HepG2 (cell line): ENCODE measurements at regions not wholly inside any gene's neighbourhood (a gene's known extent, or its start where the extent isn't known, plus 50 kb on each side); places are given as distances from the start of the nearest gene placed in this dataset.

Source experiments
- ATAC-seq: fragments of 200-7000 bp; cut with Tn5 transposase; 3 replicates; pipeline ENCODE4 v1.9.1; 2020; ENCODE audit warnings: mild to moderate bottlenecking, moderate library complexity
- BruUV-seq: library from RNA; stranded (reverse); fragments of 400-500 nt; replicated peaks from 2 replicates; lab custom pipeline; 2021; lab: Mats Ljungman, UMichigan
- CTCF ChIA-PET: fragments of 300-600 bp; formaldehyde crosslinking; extraction: SDS; loops from one replicate; lab custom pipeline; 2021; ENCODE audit warnings: low total read pairs, inconsistent platforms, low intra/inter-chr PET ratio; lab: Yijun Ruan, JAX
- POLR2A ChIA-PET: fragments of 350-600 bp; sonication (Branson Sonifier 250); formaldehyde crosslinking; loops from one replicate; lab custom pipeline; 2020; ENCODE audit warnings: antibody characterized with exemption, inconsistent platforms; lab: Yijun Ruan, JAX
- DNase-seq: peaks from one replicate; pipeline ENCODE4 v3.0.0-alpha.2; 2015; ENCODE audit warnings: low spot score
- FAIRE-seq: peaks from 3 replicates; lab custom pipeline; 2011; peaks lifted over from hg19 to GRCh38; lab: Jason Lieb, UNC
- H2AFZ ChIP-seq: one replicate; pipeline ENCODE4 v1.6.1; 2011; ENCODE audit warnings: low read length, inconsistent platforms
- H3K27ac ChIP-seq: fragments of 300-600 bp; 3 replicates; pipeline ENCODE4 v1.8.0; 2011; ENCODE audit warnings: mixed run types, mild to moderate bottlenecking, mixed read lengths, low read length, inconsistent platforms; ENCODE audit not compliant: insufficient read depth; ENCODE audit errors: extremely low read length
- H3K27me3 ChIP-seq, 2 experiments: fragments of 200-600 bp in 1 of 2; 2 replicates in 1 of 2; 3 replicates in 1 of 2; pipeline versions ENCODE4 v1.6.0 to v1.8.0; 2011; ENCODE audit warnings: low read length in 2 of 2, mild to moderate bottlenecking in 2 of 2, moderate library complexity in 2 of 2, inconsistent platforms in 1 of 2; ENCODE audit not compliant: insufficient read depth in 2 of 2, control insufficient read depth in 1 of 2
- H3K36me3 ChIP-seq, 2 experiments: fragments of 200-600 bp in 1 of 2; replicated peaks in 1 of 2; 2 replicates in 1 of 2; 3 replicates in 1 of 2; pipeline versions ENCODE4 v1.5.1 to v1.8.0; 2011; ENCODE audit warnings: low read length in 2 of 2, inconsistent platforms in 1 of 2; ENCODE audit not compliant: insufficient read depth in 2 of 2, control insufficient read depth in 1 of 2
- H3K4me1 ChIP-seq: 2 replicates; pipeline ENCODE4 v1.5.1; 2012; ENCODE audit warnings: low read length, inconsistent platforms; ENCODE audit not compliant: insufficient read depth
- H3K4me2 ChIP-seq: 2 replicates; pipeline ENCODE4 v1.6.0; 2011; ENCODE audit warnings: low read depth, low read length, inconsistent platforms
- H3K4me3 ChIP-seq, 3 experiments: fragments of 200-600 bp in 1 of 3; sonication (generic), shearing (Covaris generic) in 1 of 3; replicated peaks in 1 of 3; 2 replicates each; pipeline ENCODE4 v1.5.1; 2011 to 2016; ENCODE audit warnings: low read length in 3 of 3, inconsistent platforms in 2 of 3, low read depth in 2 of 3, mild to moderate bottlenecking in 2 of 3, control low read depth in 1 of 3, mixed read lengths in 1 of 3; ENCODE audit not compliant: insufficient read depth in 1 of 3
- H3K79me2 ChIP-seq: one replicate; pipeline ENCODE4 v1.6.1; 2011; ENCODE audit warnings: low read length, inconsistent platforms; ENCODE audit not compliant: insufficient read depth
- H3K9ac ChIP-seq: 2 replicates; pipeline ENCODE4 v1.6.0; 2011; ENCODE audit warnings: mild to moderate bottlenecking, low read depth, low read length, inconsistent platforms; ENCODE audit not compliant: insufficient read depth
- H3K9me3 ChIP-seq: 2 replicates; pipeline ENCODE4 v1.5.1; 2012; ENCODE audit warnings: mild to moderate bottlenecking, low read length
- H4K20me1 ChIP-seq: 2 replicates; pipeline ENCODE4 v1.6.0; 2011; ENCODE audit warnings: inconsistent platforms, mild to moderate bottlenecking, low read length, moderate library complexity; ENCODE audit not compliant: insufficient read depth
- ARHGAP35 ChIP-seq: sonication (generic); formaldehyde crosslinking; IDR thresholded peaks from 2 replicates; pipeline ENCODE4 v1.9.0; 2022; ENCODE audit warnings: mild to moderate bottlenecking, inconsistent platforms, moderate library complexity, missing genetic modification reagents, borderline replicate concordance
- CREB1 ChIP-seq, 2 experiments: fragments of 450-650 bp in 1 of 2; IDR thresholded peaks; 2 replicates each; pipeline ENCODE4 v1.6.1; 2016 to 2017; ENCODE audit warnings: control low read depth in 1 of 2, mild to moderate bottlenecking in 1 of 2, missing compliant biosample characterization in 1 of 2, missing genetic modification characterization in 1 of 2
- SIN3B ChIP-seq: fragments of 150-350 bp; IDR thresholded peaks from 2 replicates; pipeline ENCODE4 v1.6.1; 2014; ENCODE audit warnings: low read length
- ZNF260 ChIP-seq: sonication (generic); formaldehyde crosslinking; IDR thresholded peaks from 2 replicates; pipeline ENCODE4 v1.4.0; 2020; ENCODE audit warnings: missing genetic modification reagents, low read depth, mild to moderate bottlenecking, borderline replicate concordance
- WGBS: methylation state at CpG from one replicate; pipeline ENCODE4 v1.1.6; 2017; ENCODE audit warnings: low lambda C conversion rate; 5-methylcytosine and 5-hydroxymethylcytosine counted together
- in situ Hi-C: cut with HindIII; loops from 2 replicates; pipeline ENCODE4 v1.10.0; 2017; ENCODE audit warnings: low pct_unique_long_range_greater_than_20kb; ENCODE audit not compliant: extremely low pct_ligation_motif_present
- intact Hi-C: fragments of 100-400 bp; cut with micrococcal nuclease; formaldehyde crosslinking; loops from one replicate; pipeline ENCODE4 v1.10.0; 2022; ENCODE audit not compliant: unreplicated experiment
- TF ChIP-seq, protein P1 (sequence below): fragments of 450-650 bp; IDR thresholded peaks from 2 replicates; pipeline ENCODE4 v1.6.1; 2017; ENCODE audit warnings: mild to moderate bottlenecking
- TF ChIP-seq, protein P2 (sequence below): sonication (generic); formaldehyde crosslinking; IDR thresholded peaks from 2 replicates; pipeline ENCODE4 v1.8.1; 2023; ENCODE audit warnings: mild to moderate bottlenecking, missing genetic modification reagents
- TF ChIP-seq, protein P3 (sequence below): sonication (generic); formaldehyde crosslinking; IDR thresholded peaks from one replicate; pipeline ENCODE4 v1.5.1; 2020; ENCODE audit warnings: mild to moderate bottlenecking, missing genetic modification reagents; ENCODE audit errors: not compliant biosample characterization
- TF ChIP-seq, protein P4 (sequence below), 2 experiments: sonication (generic) in 1 of 2; formaldehyde crosslinking in 1 of 2; IDR thresholded peaks; 2 replicates each; pipeline versions ENCODE4 v1.5.1 to v1.6.1; 2011 to 2020; ENCODE audit warnings: borderline replicate concordance in 1 of 2, low read depth in 1 of 2, low read length in 1 of 2, mild to moderate bottlenecking in 1 of 2, missing genetic modification reagents in 1 of 2, moderate library complexity in 1 of 2

DNA sequence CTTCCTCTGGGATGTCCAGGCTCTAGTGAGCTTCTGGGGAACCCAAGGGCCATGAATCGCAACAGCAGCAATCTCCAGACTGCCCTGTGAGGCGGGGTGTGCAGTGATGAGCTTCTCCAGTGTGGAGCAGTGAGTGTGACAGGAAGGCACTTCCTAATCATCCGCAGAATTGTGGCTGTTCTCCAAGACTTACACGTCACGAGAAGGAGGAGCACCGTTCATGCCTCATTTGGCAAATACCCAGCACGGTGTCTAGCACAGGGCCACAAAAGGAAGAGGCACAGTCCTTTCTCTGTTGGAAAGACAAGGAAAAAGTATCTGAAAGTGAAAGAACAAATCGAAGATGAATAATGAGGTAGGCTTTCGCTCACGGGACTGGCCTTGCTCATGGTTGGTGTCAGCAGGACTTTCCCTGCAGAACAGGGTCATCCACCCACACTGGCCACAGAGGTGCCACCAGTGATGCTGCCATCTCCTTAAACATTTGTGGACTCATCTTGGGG, 125.1 kb upstream of the HAAO start:
- DNase-seq (no peak), ATAC-seq (no peak), FAIRE-seq (no peak)
- Histone ChIP-seq H3K27me3 (peaks cover 0 to 27% of the 10 kb centered on the region in 2 experiments; a peak in 2 of 5 replicates), H3K4me2 (peak overlapping the region; percentile 19; the same call in 1 of the 2 replicates), H4K20me1 (no peaks in the 10 kb centered on the region), H3K9ac (no peak overlapping the region), H3K27ac (no peak overlapping the region), H3K9me3 (no peaks in the 10 kb centered on the region), H2AFZ (no peak overlapping the region), H3K4me1 (peaks cover 44% of the 10 kb centered on the region), H3K79me2 (no peaks in the 10 kb centered on the region), H3K36me3 (no peaks in the 10 kb centered on the region), H3K4me3 (no peak overlapping the region)
- CTCF ChIA-PET: no interaction called here
- intact Hi-C loops: no loop called here
- in situ Hi-C loops: no loop called here
- WGBS: 45% methylated on average over 10 of the region's 10 CpGs
- POLR2A ChIA-PET: interaction anchor here (1.6 to 5.8 kb wide), 2 partner anchors 11 to 309 kb away, joined by 3 to 26 read pairs; partner anchors contain the start of gene ZFP36L2
- BruUV-seq: no TSS peak
- TF ChIP-seq CREB1 (IDR thresholded peaks at IDR 0.05) (peak; percentile 26; the same call in 1 of the 2 replicates), CREB1 (CRISPR knock-in tag; IDR thresholded peaks at IDR 0.05) (no peak), SIN3B (no peak), ARHGAP35 (no peak), ZNF260 (CRISPR knock-in tag) (no peak)
- TF ChIP-seq, protein P1, sequence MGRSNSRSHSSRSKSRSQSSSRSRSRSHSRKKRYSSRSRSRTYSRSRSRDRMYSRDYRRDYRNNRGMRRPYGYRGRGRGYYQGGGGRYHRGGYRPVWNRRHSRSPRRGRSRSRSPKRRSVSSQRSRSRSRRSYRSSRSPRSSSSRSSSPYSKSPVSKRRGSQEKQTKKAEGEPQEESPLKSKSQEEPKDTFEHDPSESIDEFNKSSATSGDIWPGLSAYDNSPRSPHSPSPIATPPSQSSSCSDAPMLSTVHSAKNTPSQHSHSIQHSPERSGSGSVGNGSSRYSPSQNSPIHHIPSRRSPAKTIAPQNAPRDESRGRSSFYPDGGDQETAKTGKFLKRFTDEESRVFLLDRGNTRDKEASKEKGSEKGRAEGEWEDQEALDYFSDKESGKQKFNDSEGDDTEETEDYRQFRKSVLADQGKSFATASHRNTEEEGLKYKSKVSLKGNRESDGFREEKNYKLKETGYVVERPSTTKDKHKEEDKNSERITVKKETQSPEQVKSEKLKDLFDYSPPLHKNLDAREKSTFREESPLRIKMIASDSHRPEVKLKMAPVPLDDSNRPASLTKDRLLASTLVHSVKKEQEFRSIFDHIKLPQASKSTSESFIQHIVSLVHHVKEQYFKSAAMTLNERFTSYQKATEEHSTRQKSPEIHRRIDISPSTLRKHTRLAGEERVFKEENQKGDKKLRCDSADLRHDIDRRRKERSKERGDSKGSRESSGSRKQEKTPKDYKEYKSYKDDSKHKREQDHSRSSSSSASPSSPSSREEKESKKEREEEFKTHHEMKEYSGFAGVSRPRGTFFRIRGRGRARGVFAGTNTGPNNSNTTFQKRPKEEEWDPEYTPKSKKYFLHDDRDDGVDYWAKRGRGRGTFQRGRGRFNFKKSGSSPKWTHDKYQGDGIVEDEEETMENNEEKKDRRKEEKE: no peak
- TF ChIP-seq, protein P2, sequence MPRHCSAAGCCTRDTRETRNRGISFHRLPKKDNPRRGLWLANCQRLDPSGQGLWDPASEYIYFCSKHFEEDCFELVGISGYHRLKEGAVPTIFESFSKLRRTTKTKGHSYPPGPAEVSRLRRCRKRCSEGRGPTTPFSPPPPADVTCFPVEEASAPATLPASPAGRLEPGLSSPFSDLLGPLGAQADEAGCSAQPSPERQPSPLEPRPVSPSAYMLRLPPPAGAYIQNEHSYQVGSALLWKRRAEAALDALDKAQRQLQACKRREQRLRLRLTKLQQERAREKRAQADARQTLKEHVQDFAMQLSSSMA (CRISPR knock-in tag): no peak
- TF ChIP-seq, protein P3, sequence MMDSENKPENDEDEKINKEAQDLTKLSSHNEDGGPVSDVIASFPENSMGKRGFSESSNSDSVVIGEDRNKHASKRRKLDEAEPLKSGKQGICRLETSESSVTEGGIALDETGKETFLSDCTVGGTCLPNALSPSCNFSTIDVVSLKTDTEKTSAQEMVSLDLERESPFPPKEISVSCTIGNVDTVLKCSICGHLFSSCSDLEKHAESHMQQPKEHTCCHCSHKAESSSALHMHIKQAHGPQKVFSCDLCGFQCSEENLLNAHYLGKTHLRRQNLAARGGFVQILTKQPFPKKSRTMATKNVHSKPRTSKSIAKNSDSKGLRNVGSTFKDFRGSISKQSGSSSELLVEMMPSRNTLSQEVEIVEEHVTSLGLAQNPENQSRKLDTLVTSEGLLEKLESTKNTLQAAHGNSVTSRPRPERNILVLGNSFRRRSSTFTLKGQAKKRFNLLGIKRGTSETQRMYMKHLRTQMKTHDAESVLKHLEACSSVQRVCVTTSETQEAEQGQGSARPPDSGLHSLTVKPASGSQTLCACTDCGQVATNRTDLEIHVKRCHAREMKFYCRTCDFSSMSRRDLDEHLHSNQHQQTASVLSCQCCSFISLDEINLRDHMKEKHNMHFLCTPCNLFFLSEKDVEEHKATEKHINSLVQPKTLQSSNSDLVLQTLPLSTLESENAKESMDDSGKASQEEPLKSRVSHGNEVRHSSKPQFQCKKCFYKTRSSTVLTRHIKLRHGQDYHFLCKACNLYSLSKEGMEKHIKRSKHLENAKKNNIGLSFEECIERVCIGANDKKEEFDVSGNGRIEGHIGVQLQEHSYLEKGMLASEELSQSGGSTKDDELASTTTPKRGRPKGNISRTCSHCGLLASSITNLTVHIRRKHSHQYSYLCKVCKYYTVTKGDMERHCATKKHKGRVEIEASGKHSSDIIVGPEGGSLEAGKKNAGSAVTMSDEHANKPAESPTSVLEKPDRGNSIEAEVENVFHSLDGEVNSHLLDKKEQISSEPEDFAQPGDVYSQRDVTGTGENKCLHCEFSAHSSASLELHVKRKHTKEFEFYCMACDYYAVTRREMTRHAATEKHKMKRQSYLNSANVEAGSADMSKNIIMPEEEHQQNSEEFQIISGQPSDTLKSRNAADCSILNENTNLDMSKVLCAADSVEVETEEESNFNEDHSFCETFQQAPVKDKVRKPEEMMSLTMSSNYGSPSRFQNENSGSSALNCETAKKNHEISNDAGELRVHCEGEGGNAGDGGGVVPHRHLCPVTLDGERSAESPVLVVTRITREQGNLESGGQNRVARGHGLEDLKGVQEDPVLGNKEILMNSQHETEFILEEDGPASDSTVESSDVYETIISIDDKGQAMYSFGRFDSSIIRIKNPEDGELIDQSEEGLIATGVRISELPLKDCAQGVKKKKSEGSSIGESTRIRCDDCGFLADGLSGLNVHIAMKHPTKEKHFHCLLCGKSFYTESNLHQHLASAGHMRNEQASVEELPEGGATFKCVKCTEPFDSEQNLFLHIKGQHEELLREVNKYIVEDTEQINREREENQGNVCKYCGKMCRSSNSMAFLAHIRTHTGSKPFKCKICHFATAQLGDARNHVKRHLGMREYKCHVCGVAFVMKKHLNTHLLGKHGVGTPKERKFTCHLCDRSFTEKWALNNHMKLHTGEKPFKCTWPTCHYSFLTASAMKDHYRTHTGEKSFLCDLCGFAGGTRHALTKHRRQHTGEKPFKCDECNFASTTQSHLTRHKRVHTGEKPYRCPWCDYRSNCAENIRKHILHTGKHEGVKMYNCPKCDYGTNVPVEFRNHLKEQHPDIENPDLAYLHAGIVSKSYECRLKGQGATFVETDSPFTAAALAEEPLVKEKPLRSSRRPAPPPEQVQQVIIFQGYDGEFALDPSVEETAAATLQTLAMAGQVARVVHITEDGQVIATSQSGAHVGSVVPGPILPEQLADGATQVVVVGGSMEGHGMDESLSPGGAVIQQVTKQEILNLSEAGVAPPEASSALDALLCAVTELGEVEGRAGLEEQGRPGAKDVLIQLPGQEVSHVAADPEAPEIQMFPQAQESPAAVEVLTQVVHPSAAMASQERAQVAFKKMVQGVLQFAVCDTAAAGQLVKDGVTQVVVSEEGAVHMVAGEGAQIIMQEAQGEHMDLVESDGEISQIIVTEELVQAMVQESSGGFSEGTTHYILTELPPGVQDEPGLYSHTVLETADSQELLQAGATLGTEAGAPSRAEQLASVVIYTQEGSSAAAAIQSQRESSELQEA: no peak
- TF ChIP-seq, protein P4, sequence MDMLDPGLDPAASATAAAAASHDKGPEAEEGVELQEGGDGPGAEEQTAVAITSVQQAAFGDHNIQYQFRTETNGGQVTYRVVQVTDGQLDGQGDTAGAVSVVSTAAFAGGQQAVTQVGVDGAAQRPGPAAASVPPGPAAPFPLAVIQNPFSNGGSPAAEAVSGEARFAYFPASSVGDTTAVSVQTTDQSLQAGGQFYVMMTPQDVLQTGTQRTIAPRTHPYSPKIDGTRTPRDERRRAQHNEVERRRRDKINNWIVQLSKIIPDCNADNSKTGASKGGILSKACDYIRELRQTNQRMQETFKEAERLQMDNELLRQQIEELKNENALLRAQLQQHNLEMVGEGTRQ (IDR thresholded peaks at IDR 0.05; ENCODE audit: low read depth, low read length): 0 out of 2 replicates have a peak, but pooled peaks have one; percentile 2
- TF ChIP-seq, protein P4 (CRISPR knock-in tag; IDR thresholded peaks at IDR 0.05; ENCODE audit: borderline replicate concordance): no peak
